SU-DHL-6 (cell line): ENCODE measurements at regions not wholly inside any gene's neighbourhood (a gene's known extent, or its start where the extent isn't known, plus 50 kb on each side); places are given as distances from the start of the nearest gene placed in this dataset.

ENCODE experiments used
- H2AFZ ChIP-seq: fragments of 200-600 bp; sonication (generic); 2 replicates; pipeline ENCODE4 v1.6.1; 2014; ENCODE audit warnings: low read depth, mild to moderate bottlenecking, moderate library complexity, mixed read lengths, antibody characterized with exemption, low read length; ENCODE audit not compliant: severe bottlenecking
- H3F3A ChIP-seq: fragments of 200-600 bp; shearing (Covaris generic); 2 replicates; pipeline ENCODE4 v1.6.0; 2016; ENCODE audit warnings: antibody characterized with exemption, mild to moderate bottlenecking; ENCODE audit not compliant: insufficient read depth
- H3K27ac ChIP-seq: fragments of 200-600 bp; sonication (generic); 2 replicates; pipeline ENCODE4 v1.5.1; 2016; ENCODE audit warnings: low read depth, mild to moderate bottlenecking, low read length, moderate library complexity, mixed read lengths
- H3K27me3 ChIP-seq: fragments of 200-600 bp; sonication (generic), shearing (Covaris generic); 2 replicates; pipeline ENCODE4 v1.6.0; 2014; ENCODE audit warnings: mild to moderate bottlenecking, low read length
- H3K36me3 ChIP-seq: fragments of 200-600 bp; sonication (generic); 2 replicates; pipeline ENCODE4 v1.6.1; 2014; ENCODE audit warnings: mild to moderate bottlenecking, low read length, mixed read lengths
- H3K4me2 ChIP-seq: fragments of 300-600, 200-600 bp; shearing (Covaris generic), sonication (generic); 2 replicates; pipeline ENCODE4 v1.6.0; 2014; ENCODE audit warnings: low read length, low read depth, mild to moderate bottlenecking; ENCODE audit not compliant: poor library complexity, severe bottlenecking
- H3K4me3 ChIP-seq: fragments of 200-600 bp; sonication (generic); 2 replicates; pipeline ENCODE4 v1.5.1; 2014; ENCODE audit warnings: antibody characterized with exemption, low read length, mild to moderate bottlenecking, mixed read lengths; ENCODE audit not compliant: insufficient read depth, poor library complexity, severe bottlenecking
- H3K79me2 ChIP-seq: fragments of 200-600 bp; sonication (generic); 2 replicates; pipeline ENCODE4 v1.6.1; 2014; ENCODE audit warnings: mild to moderate bottlenecking, low read length, moderate library complexity; ENCODE audit not compliant: insufficient read depth
- H3K9ac ChIP-seq: fragments of 200-600 bp; sonication (generic); 2 replicates; pipeline ENCODE4 v1.7.0; 2014; ENCODE audit warnings: mild to moderate bottlenecking, low read length
- H3K9me2 ChIP-seq: fragments of 200-600 bp; sonication (generic); replicated peaks from 2 replicates; pipeline ENCODE4 v1.6.1; 2014; ENCODE audit warnings: low read length; ENCODE audit not compliant: insufficient read depth
- H3K9me3 ChIP-seq: fragments of 200-600 bp; sonication (generic); 2 replicates; pipeline ENCODE4 v1.6.1; 2014; ENCODE audit warnings: low read length, mixed read lengths; ENCODE audit not compliant: insufficient read depth
- H4K20me1 ChIP-seq: fragments of 200-600 bp; sonication (generic); 2 replicates; pipeline ENCODE4 v1.6.1; 2014; ENCODE audit warnings: low read depth, mild to moderate bottlenecking, antibody characterized with exemption, low read length, moderate library complexity, mixed read lengths
- CTCF ChIP-seq: fragments of 200-600 bp; sonication (generic); IDR thresholded peaks from one replicate; pipeline ENCODE4 v1.5.1; 2017; ENCODE audit warnings: antibody characterized with exemption, mild to moderate bottlenecking, low read length, moderate library complexity; ENCODE audit not compliant: insufficient read depth, poor library complexity, severe bottlenecking
- EZH2phosphoT487 ChIP-seq: fragments of 200-600 bp; sonication (generic), shearing (Covaris generic); conservative IDR thresholded peaks from 2 replicates; pipeline ENCODE4 v1.6.1; 2018; ENCODE audit warnings: mild to moderate bottlenecking, antibody characterized with exemption, low read length, moderate library complexity, mixed read lengths

- no peaks in the 10 kb centered on the region for H4K20me1 ChIP-seq
- H3K4me3 ChIP-seq = no peak overlapping the region
- H3F3A ChIP-seq = no peaks in the 10 kb centered on the region
- H3K79me2 ChIP-seq = no peaks in the 10 kb centered on the region
- TF ChIP-seq CTCF (no peak), EZH2phosphoT487 (no peak)
- H3K27me3 ChIP-seq = no peaks in the 10 kb centered on the region
- H3K9me3 ChIP-seq = no peaks in the 10 kb centered on the region
- H2AFZ ChIP-seq = no peak overlapping the region
- no peaks in the 10 kb centered on the region for H3K9me2 ChIP-seq
- no peaks in the 10 kb centered on the region for H3K36me3 ChIP-seq
- no peak overlapping the region for H3K4me2 ChIP-seq
- H3K27ac ChIP-seq = no peak overlapping the region
- no peak overlapping the region for H3K9ac ChIP-seq
These were observed 70.1 kb upstream of the PLPP4 start for GRCh38 chr10:120386896-120387295.

GRCh38 chr10:120387326-120387725 is 69.7 kb upstream of the PLPP4 start:
- no peak overlapping the region for H3K27ac ChIP-seq
- TF ChIP-seq EZH2phosphoT487 (no peak), CTCF (no peak)
- no peak overlapping the region for H2AFZ ChIP-seq
- H3F3A ChIP-seq = no peaks in the 10 kb centered on the region
- H3K79me2 ChIP-seq = no peaks in the 10 kb centered on the region
- H3K4me3 ChIP-seq = no peak overlapping the region
- H4K20me1 ChIP-seq = no peaks in the 10 kb centered on the region
- no peaks in the 10 kb centered on the region for H3K27me3 ChIP-seq
- H3K4me2 ChIP-seq = no peak overlapping the region
- no peaks in the 10 kb centered on the region for H3K36me3 ChIP-seq
- H3K9ac ChIP-seq = no peak overlapping the region
- H3K9me3 ChIP-seq = no peaks in the 10 kb centered on the region
- H3K9me2 ChIP-seq = no peaks in the 10 kb centered on the region

- Histone ChIP-seq H3K79me2 (no peaks in the 10 kb centered on the region), H3K4me2 (no peak overlapping the region), H4K20me1 (no peaks in the 10 kb centered on the region)
These were observed 64.8 kb upstream of the PLPP4 start for GRCh38 chr10:120392245-120392644.

More at GRCh38 chr10:120392245-120392644, 64.8 kb upstream of the PLPP4 start:
- H3K27me3 ChIP-seq = no peaks in the 10 kb centered on the region
- no peak overlapping the region for H2AFZ ChIP-seq
- no peaks in the 10 kb centered on the region for H3K9me2 ChIP-seq
- no peaks in the 10 kb centered on the region for H3K9me3 ChIP-seq
- H3F3A ChIP-seq = no peaks in the 10 kb centered on the region
- H3K36me3 ChIP-seq = no peaks in the 10 kb centered on the region
- TF ChIP-seq EZH2phosphoT487 (no peak), CTCF (no peak)
- H3K27ac ChIP-seq = no peak overlapping the region
- no peak overlapping the region for H3K9ac ChIP-seq
- no peak overlapping the region for H3K4me3 ChIP-seq
